NT2/D1 (cell line): ENCODE measurements at regions not wholly inside any gene's neighbourhood (a gene's known extent, or its start where the extent isn't known, plus 50 kb on each side); places are given as distances from the start of the nearest gene placed in this dataset.

ENCODE experiments used
- SUZ12 ChIP-seq: IDR thresholded peaks from 2 replicates; pipeline ENCODE4 v1.6.1; 2011; ENCODE audit not compliant: insufficient read length, insufficient read depth; ENCODE audit errors: extremely low read depth
- YY1 ChIP-seq: IDR thresholded peaks from 2 replicates; pipeline ENCODE4 v1.6.1; 2011; ENCODE audit not compliant: insufficient read length, insufficient read depth
- ZNF274 ChIP-seq: IDR thresholded peaks from 2 replicates; pipeline ENCODE4 v1.6.1; 2011; ENCODE audit warnings: mild to moderate bottlenecking, low read depth, low read length

GRCh38 chr1:240030236-240030635 is 61.4 kb upstream of the FMN2 start:
- TF ChIP-seq YY1 (no peak), ZNF274 (no peak), SUZ12 (no peak)
